PFSK-1 (cell line): ENCODE measurements at regions not wholly inside any gene's neighbourhood (a gene's known extent, or its start where the extent isn't known, plus 50 kb on each side); places are given as distances from the start of the nearest gene placed in this dataset.

Source experiments
- FOXP2 ChIP-seq: optimal IDR thresholded peaks from 2 replicates; pipeline ENCODE3; 2011; ENCODE audit warnings: borderline replicate concordance, control low read depth, inconsistent platforms; ENCODE audit not compliant: insufficient read depth; ENCODE audit errors: extremely low read length, extremely low read depth
- POLR2AphosphoS5 ChIP-seq: IDR thresholded peaks from 2 replicates; pipeline ENCODE4 v1.6.1; 2012; ENCODE audit warnings: low read depth, mild to moderate bottlenecking, control low read depth, low read length, moderate library complexity
- REST ChIP-seq, 2 experiments: IDR thresholded peaks; 2 replicates each; pipeline versions ENCODE4 v1.6.1 to v1.8.0; 2011 to 2012; ENCODE audit warnings: low read depth in 2 of 2, low read length in 2 of 2, control low read depth in 1 of 2, inconsistent platforms in 1 of 2, mild to moderate bottlenecking in 1 of 2, moderate library complexity in 1 of 2; ENCODE audit not compliant: insufficient read depth in 1 of 2
- SIN3A ChIP-seq: IDR thresholded peaks from 2 replicates; pipeline ENCODE4 v1.6.1; 2012; ENCODE audit warnings: mild to moderate bottlenecking, low read length, moderate library complexity, borderline replicate concordance; ENCODE audit not compliant: insufficient read depth
- TAF1 ChIP-seq: IDR thresholded peaks from 2 replicates; pipeline ENCODE4 v1.6.1; 2012; ENCODE audit warnings: low read length, control low read depth, borderline replicate concordance; ENCODE audit not compliant: insufficient read depth

GRCh38 chr10:28793482-28793881 lies 116.2 kb downstream of the BAMBI start:
- no peak for TF ChIP-seq FOXP2
- TF ChIP-seq REST (IDR thresholded peaks at IDR 0.05; ENCODE audit: insufficient read depth in 1 of 2, low read depth in 2 of 2, low read length in 2 of 2), result no peak
- no peak for TF ChIP-seq TAF1
- TF ChIP-seq POLR2AphosphoS5, result no peak
- TF ChIP-seq SIN3A, result no peak

- no peak for TF ChIP-seq TAF1
- TF ChIP-seq POLR2AphosphoS5, result no peak
- TF ChIP-seq REST (IDR thresholded peaks at IDR 0.05; ENCODE audit: insufficient read depth in 1 of 2, low read depth in 2 of 2, low read length in 2 of 2), result no peak
- TF ChIP-seq FOXP2, result no peak
- TF ChIP-seq SIN3A, result no peak
Measured at GRCh38 chr10:28794986-28795385, 117.7 kb downstream of the BAMBI start.

GRCh38 chr10:28796606-28797512 lies 119.5 kb downstream of the BAMBI start:
- no peak for TF ChIP-seq TAF1
- TF ChIP-seq REST (IDR thresholded peaks at IDR 0.05; ENCODE audit: insufficient read depth in 1 of 2, low read depth in 2 of 2, low read length in 2 of 2), result no peak
- TF ChIP-seq FOXP2, result no peak
- TF ChIP-seq SIN3A, result no peak
- TF ChIP-seq POLR2AphosphoS5, result no peak

GRCh38 chr10:28797904-28798371 lies 120.6 kb downstream of the BAMBI start:
- TF ChIP-seq FOXP2 (no peak), POLR2AphosphoS5 (no peak), REST (IDR thresholded peaks at IDR 0.05; ENCODE audit: insufficient read depth in 1 of 2, low read depth in 2 of 2, low read length in 2 of 2) (no peak), TAF1 (no peak), SIN3A (no peak)
